Loucy (cell line): ENCODE measurements at regions not wholly inside any gene's neighbourhood (a gene's known extent, or its start where the extent isn't known, plus 50 kb on each side); places are given as distances from the start of the nearest gene placed in this dataset.

Experiments
- H2AFZ ChIP-seq: fragments of 200-600 bp; sonication (generic); 2 replicates; pipeline ENCODE4 v1.6.0; 2016; ENCODE audit warnings: antibody characterized with exemption, mild to moderate bottlenecking, low read length, moderate library complexity
- H3F3A ChIP-seq: fragments of 200-600 bp; 2 replicates; pipeline ENCODE4 v1.6.0; 2016; ENCODE audit warnings: antibody characterized with exemption, low read depth, mild to moderate bottlenecking
- H3K27me3 ChIP-seq: fragments of 200-600 bp; sonication (generic); 2 replicates; pipeline ENCODE4 v1.6.1; 2014; ENCODE audit warnings: low read length, mild to moderate bottlenecking; ENCODE audit not compliant: insufficient read depth, poor library complexity, severe bottlenecking
- H3K36me3 ChIP-seq: fragments of 200-600 bp; sonication (generic); 2 replicates; pipeline ENCODE4 v1.6.1; 2016; ENCODE audit warnings: low read length; ENCODE audit not compliant: insufficient read depth
- H3K4me1 ChIP-seq: fragments of 200-600 bp; sonication (generic); 2 replicates; pipeline ENCODE4 v1.5.1; 2014; ENCODE audit warnings: low read length, mild to moderate bottlenecking; ENCODE audit not compliant: insufficient read depth, poor library complexity, severe bottlenecking
- H3K4me2 ChIP-seq: fragments of 200-600 bp; sonication (generic); 2 replicates; pipeline ENCODE4 v1.6.0; 2014; ENCODE audit warnings: antibody characterized with exemption, low read length, low read depth, mild to moderate bottlenecking; ENCODE audit not compliant: poor library complexity, severe bottlenecking
- H3K4me3 ChIP-seq: fragments of 200-600 bp; sonication (generic); 2 replicates; pipeline ENCODE4 v1.5.1; 2014; ENCODE audit warnings: low read length, mild to moderate bottlenecking, mixed read lengths; ENCODE audit not compliant: poor library complexity, severe bottlenecking
- H3K79me2 ChIP-seq: fragments of 200-600 bp; sonication (generic); 2 replicates; pipeline ENCODE4 v1.6.1; 2014; ENCODE audit warnings: low read length; ENCODE audit not compliant: insufficient read depth
- H3K9ac ChIP-seq: fragments of 200-600 bp; sonication (generic); 2 replicates; pipeline ENCODE4 v1.6.0; 2014; ENCODE audit warnings: mild to moderate bottlenecking, low read depth, low read length, moderate library complexity; ENCODE audit not compliant: poor library complexity, severe bottlenecking
- H3K9me2 ChIP-seq: fragments of 200-600 bp; sonication (generic); replicated peaks from 2 replicates; pipeline ENCODE4 v1.6.1; 2016; ENCODE audit warnings: low read depth, low read length, mixed read lengths
- H3K9me3 ChIP-seq: fragments of 200-600 bp; sonication (generic); 2 replicates; pipeline ENCODE4 v1.6.1; 2014; ENCODE audit warnings: mild to moderate bottlenecking, antibody characterized with exemption, low read length, low read depth; ENCODE audit not compliant: insufficient read depth
- H4K20me1 ChIP-seq: fragments of 200-600 bp; sonication (generic); 2 replicates; pipeline ENCODE4 v1.6.0; 2014; ENCODE audit warnings: antibody characterized with exemption, low read length, mild to moderate bottlenecking; ENCODE audit not compliant: insufficient read depth, poor library complexity, severe bottlenecking
- CTCF ChIP-seq: fragments of 200-600 bp; sonication (generic); conservative IDR thresholded peaks from 2 replicates; pipeline ENCODE4 v1.5.1; 2014; ENCODE audit warnings: mild to moderate bottlenecking, antibody characterized with exemption, low read length
- EZH2phosphoT487 ChIP-seq: fragments of 200-600 bp; IDR thresholded peaks from 2 replicates; pipeline ENCODE4 v1.6.1; 2018; ENCODE audit warnings: antibody characterized with exemption, mild to moderate bottlenecking, moderate library complexity, borderline replicate concordance

GRCh38 chr16:17757808-17758207, 287.0 kb upstream of the XYLT1 start:
- Histone ChIP-seq H3K27me3 (no peaks in the 10 kb centered on the region), H3K4me2 (no peak overlapping the region), H3K4me1 (no peaks in the 10 kb centered on the region), H3K9me3 (no peaks in the 10 kb centered on the region; the same call in 1 of the 2 replicates), H4K20me1 (no peaks in the 10 kb centered on the region), H3K4me3 (no peak overlapping the region), H2AFZ (no peak overlapping the region), H3K36me3 (no peaks in the 10 kb centered on the region), H3K79me2 (no peaks in the 10 kb centered on the region), H3F3A (no peaks in the 10 kb centered on the region), H3K9me2 (no peaks in the 10 kb centered on the region), H3K9ac (no peak overlapping the region)
- no peak for TF ChIP-seq CTCF
- no peak for TF ChIP-seq EZH2phosphoT487

- Histone ChIP-seq H3K9me3 (no peaks in the 10 kb centered on the region; the same call in 1 of the 2 replicates), H2AFZ (no peak overlapping the region), H3K79me2 (no peaks in the 10 kb centered on the region), H4K20me1 (no peaks in the 10 kb centered on the region), H3F3A (no peaks in the 10 kb centered on the region), H3K9me2 (no peaks in the 10 kb centered on the region), H3K4me2 (no peak overlapping the region), H3K4me3 (no peak overlapping the region), H3K9ac (no peak overlapping the region), H3K4me1 (no peaks in the 10 kb centered on the region), H3K36me3 (no peaks in the 10 kb centered on the region), H3K27me3 (no peaks in the 10 kb centered on the region)
- no peak for TF ChIP-seq CTCF
These were observed 284.4 kb upstream of the XYLT1 start for GRCh38 chr16:17755158-17755557.

GRCh38 chr16:17753434-17753833, 282.7 kb upstream of the XYLT1 start:
- Histone ChIP-seq H3K4me1 (no peaks in the 10 kb centered on the region), H3K9ac (no peak overlapping the region), H3K4me2 (no peak overlapping the region), H3K4me3 (no peak overlapping the region), H2AFZ (no peak overlapping the region), H3F3A (no peaks in the 10 kb centered on the region), H3K27me3 (no peaks in the 10 kb centered on the region), H3K9me2 (no peaks in the 10 kb centered on the region), H3K79me2 (no peaks in the 10 kb centered on the region), H4K20me1 (no peaks in the 10 kb centered on the region), H3K9me3 (no peaks in the 10 kb centered on the region; the same call in 1 of the 2 replicates), H3K36me3 (no peaks in the 10 kb centered on the region)
- no peak for TF ChIP-seq CTCF
- no peak for TF ChIP-seq EZH2phosphoT487
